HG02759 (cell line): ENCODE measurements at regions not wholly inside any gene's neighbourhood (a gene's known extent, or its start where the extent isn't known, plus 50 kb on each side); places are given as distances from the start of the nearest gene placed in this dataset.

Source experiments
- ATAC-seq: cut with Tn5 transposase; IDR thresholded peaks from one replicate; pipeline ENCODE4 v1.9.1; 2021; ENCODE audit warnings: mild to moderate bottlenecking, moderate library complexity; ENCODE audit not compliant: unreplicated experiment

DNA sequence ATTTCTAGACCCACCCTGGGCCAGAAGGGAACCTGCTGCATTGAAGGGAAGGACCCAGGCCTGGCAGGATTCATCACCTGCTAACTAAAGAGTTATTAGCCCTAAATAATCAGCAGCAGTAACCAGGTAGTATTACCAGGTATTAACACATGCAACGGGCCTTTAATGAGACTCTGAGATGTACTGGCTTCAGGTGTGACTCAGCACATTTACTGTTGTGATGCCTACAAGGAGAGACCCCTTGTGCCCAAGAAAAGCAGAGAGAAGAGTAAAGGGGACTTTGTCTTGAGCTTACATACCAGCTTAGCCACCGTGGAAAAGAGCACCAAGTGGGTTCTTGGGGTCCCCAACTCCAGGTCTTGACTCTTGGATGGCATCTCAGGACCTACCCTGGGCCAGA lies 243.1 kb upstream of the SLC39A10 start:
- no peak for ATAC-seq

- ATAC-seq, result no peak
Measured at GRCh38 chr2:195413422-195413821, 243.6 kb upstream of the SLC39A10 start.

DNA sequence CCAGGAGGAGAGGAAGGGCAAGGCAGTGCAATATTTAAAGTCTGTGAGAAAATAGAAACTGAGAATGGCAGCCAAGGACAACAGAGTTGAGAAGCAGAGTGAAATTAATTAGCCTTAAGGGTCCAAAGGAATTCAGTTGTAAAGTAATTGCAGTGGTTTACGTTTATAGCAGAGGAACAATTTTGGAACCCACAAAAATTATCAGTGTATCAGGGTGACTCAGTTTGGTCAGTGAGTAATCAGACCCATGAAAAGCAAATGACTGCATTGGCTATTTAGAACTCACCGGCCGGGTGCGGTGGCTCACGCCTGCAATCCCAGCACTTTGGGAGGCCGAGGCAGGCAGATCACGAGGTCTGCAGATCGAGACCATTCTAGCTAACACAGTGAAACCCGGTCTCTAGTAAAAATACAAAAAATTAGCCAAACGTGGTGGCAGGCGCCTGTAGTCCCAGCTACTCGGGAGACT lies 245.8 kb upstream of the SLC39A10 start:
- ATAC-seq, result no peak

- ATAC-seq, result peak; percentile 77
Measured at GRCh38 chr2:195410074-195410671, 246.9 kb upstream of the SLC39A10 start.

DNA sequence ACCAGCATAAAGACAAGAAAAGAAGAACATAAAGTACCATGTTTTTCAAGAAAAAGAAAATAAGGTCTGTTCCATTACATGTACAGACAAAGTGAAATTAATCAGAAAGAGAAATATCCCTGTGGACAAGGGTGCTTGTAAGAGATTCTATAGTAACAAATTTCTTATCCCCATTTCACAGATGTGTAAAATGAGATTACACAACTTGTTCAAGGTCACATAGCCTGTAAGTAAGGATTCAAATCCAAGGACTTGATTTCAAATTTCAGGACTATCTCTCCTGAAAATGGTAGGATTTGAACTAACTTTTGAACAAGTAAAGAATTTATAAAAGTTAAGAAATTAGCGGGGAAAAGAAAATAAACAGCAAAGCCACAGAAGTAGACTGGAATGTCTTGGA lies 248.2 kb upstream of the SLC39A10 start:
- ATAC-seq, result no peak

- no peak for ATAC-seq
Measured at GRCh38 chr2:195408196-195408595, 248.8 kb upstream of the SLC39A10 start.

DNA sequence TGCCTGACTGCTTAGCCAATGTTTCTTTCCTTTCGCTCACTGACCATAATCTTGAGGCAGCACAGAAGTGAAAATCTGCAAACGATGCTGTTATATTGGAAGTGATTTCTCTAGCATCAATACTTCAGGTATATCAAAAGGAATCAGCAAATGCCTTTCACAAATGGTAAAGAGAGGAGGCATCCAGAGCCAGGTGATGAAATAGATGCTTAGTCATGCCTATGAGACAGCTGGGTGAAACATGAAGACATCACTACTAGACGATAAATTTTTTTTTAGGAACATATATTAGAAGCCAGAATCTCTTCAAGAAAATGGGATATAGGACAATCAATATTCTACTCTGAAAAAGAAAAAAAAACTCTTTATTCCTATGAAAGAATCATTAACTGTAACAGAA lies 249.2 kb upstream of the SLC39A10 start:
- no peak for ATAC-seq

GRCh38 chr2:195406886-195407603 lies 250.0 kb upstream of the SLC39A10 start:
- ATAC-seq, result no peak

GRCh38 chr2:195404651-195405050 lies 252.4 kb upstream of the SLC39A10 start:
- ATAC-seq, result no peak

- no peak for ATAC-seq
Measured at GRCh38 chr2:195396479-195396878, 260.5 kb upstream of the SLC39A10 start.

- no peak for ATAC-seq
Measured at GRCh38 chr2:195395362-195395761, 261.7 kb upstream of the SLC39A10 start.

GRCh38 chr2:195392446-195393336 lies 264.3 kb upstream of the SLC39A10 start:
- peak; percentile 66 for ATAC-seq

DNA sequence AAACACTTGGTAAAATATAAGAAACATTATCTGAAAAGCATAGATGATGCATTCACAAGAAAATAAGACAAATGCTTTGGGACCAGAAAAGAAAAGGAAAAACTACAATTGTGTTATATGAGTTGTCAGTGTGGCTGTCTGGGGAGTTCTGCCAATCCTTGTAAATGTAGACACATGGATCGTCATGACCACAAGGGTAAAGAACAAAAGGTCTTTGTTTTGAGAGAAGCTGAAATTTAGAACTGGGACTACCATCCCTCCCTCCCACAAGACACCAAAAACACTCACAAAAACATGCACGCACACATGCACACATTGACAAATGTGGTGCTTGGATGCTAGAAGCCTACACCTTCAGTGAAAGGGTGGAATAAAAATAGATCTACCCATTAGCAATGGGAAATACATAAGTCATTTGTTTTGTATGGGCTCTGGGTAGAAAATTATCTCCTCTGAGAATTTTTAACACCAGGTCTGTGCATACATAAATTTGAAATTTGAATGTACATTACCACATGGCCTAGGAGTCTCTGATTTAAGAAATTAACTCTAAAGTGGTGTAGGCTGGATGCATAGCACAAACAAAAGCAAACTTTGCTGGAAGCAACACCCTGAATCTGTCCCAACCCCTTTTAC lies 266.2 kb upstream of the SLC39A10 start:
- no peak for ATAC-seq

DNA sequence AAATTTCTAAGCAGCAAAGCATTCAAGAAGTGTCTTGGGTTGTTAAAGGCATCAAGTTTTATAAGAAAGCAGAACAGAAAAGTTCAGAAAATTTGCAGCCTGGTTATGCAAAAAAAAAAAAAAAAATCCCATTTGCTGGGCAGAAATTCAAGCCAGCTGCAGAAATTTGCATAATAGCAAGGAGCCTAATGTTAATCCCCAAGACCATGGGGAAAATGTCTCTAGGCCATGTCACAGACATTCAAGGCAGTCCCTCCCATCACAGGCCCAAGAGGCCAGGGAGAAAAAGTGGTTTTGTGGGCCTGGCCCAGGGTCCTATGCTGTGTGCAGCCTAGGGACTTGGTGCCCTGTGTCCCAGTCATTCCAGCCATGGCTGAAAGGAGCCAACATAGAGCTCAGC lies 269.0 kb upstream of the SLC39A10 start:
- no peak for ATAC-seq

DNA sequence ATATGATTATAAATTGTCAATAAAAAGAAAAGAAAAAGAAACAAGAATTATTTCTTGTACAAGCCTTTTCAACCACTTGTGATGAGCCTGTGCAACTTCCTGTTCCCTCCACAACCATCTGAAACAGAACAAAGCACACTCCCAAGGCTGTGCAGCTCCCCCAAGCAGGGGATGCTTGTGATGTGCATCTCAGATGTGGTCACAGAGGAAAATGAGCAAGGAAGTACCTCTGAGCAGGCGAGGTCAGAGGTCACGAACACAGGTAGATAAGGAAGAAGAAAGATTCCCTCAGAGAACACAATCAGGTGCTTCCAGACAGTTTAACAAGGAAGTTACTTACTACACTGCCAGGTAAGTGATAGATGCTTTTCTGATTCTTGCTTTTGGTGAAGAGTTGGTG lies 274.8 kb upstream of the SLC39A10 start:
- no peak for ATAC-seq

DNA sequence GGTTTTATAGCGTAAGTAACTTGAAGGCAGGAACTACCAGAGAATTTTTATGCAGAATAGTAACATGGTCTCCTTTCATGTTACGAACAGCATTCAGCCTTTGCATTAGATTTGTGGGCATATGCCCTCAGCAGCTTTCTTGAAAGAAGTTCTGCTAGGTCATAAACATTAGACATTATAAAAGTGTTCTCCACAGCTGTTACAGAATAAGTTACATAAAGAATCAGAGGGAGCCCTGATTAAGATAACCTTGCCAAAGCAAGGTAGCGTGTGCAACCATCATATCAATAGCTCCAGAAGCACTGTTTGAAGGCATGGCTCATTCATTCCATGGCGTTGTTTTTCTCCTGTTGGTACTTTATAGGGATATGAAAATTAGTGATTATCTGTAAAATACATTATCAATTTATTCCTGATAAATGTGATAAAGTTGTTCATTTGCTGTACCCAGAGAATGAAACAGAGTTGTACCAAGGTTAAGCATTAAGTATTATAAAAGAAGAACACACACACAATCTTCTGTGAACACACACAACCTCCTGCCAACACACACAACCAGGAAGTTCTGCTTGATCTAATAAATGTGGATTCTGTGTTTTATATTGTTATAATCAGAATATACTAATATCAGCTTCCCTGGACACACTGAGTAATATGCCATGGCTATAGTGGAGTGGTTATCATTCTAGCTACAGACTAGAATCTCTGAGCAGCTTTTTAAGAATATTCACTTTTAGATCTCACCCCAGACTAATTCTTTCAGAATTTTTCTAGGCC lies 286.7 kb upstream of the SLC39A10 start:
- ATAC-seq, result no peak

- ATAC-seq, result no peak
Measured at GRCh38 chr2:195369218-195369587, 287.8 kb upstream of the SLC39A10 start.

DNA sequence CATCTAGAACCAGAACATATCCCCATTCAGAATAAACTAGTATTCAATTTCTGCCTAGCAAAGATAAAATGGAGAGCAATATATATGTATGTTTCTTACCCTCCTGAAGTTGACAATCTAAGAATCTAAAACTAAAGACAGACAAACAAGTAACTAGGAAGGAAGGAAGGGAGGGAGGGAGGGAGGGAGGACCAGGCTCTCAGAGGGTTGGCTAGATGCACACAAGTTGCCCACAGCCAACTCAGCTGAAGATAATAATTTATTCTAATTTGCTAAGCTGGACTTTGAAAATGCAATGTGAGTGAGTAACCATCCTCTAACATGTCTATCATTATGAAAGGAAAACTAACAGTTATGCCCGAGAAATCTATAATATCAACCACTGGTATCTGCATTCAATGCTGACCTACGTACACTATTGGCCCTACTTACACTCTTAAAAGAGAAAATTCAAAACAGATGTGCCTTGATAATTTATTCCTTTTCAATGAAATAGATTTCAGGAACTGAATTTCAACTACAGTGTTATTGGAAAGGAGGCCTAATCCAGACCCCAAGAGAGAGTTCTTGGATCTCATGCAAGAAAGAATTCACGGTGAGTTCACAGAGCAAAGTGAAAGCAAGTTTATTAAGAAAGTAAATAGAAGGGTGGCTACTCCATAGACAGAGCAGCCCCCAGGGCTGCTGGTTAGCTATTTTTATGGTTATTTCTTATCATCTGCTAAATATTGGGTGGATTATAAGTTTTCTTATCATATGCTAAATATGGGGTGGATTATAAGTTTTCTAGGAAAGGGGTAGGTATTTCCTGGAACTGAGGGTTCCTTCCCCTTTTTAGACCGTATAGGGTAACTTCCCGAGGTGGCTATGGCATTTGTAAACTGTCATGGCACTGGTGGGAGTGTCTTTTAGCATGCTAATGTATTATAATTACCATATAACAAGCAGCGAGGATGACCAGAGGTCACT lies 288.5 kb upstream of the SLC39A10 start:
- ATAC-seq, result no peak

DNA sequence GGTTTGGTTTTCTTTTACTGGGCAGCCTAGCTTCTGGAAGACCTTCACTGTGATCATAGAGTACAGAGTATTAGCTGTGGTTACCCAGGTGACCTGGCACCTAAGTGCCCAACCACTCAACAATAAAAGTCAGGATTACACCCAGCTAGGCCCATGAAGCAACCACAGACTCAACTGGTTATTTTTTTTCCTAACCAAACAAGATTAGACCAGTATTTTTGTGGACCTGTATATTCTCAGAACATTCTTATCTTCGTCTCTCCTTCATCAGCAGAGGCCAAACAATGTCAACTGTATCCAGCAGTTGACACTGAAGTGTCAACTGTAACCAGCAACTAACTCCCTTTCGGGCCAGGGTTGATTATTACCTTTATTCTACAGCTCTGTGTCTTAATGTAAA lies 289.2 kb upstream of the SLC39A10 start:
- no peak for ATAC-seq
